IMR-90 (cell line): ENCODE measurements at regions not wholly inside any gene's neighbourhood (a gene's known extent, or its start where the extent isn't known, plus 50 kb on each side); places are given as distances from the start of the nearest gene placed in this dataset.
"Not testable (repeated sequence)": the region's sequence is repeated elsewhere in the genome, so short reads cannot be mapped to it uniquely, and the experiment has no call there.

Experiments used
- BHLHE40 ChIP-seq: fragments of 150-350 bp; IDR thresholded peaks from 2 replicates; pipeline ENCODE4 v1.6.1; 2016; ENCODE audit warnings: mild to moderate bottlenecking, low read depth, low read length
- CEBPB ChIP-seq: IDR thresholded peaks from 2 replicates; pipeline ENCODE4 v1.6.1; 2012; ENCODE audit warnings: low read depth, low read length, improper control_type of control experiment
- CTCF ChIP-seq: conservative IDR thresholded peaks from 2 replicates; pipeline ENCODE4 v1.5.1; 2012; ENCODE audit warnings: mild to moderate bottlenecking, low read depth, low read length, improper control_type of control experiment
- FOS ChIP-seq: fragments of 150-350 bp; IDR thresholded peaks from 2 replicates; pipeline ENCODE4 v1.6.1; 2016; ENCODE audit warnings: low read depth, low read length
- MAFK ChIP-seq: IDR thresholded peaks from 2 replicates; pipeline ENCODE4 v1.6.1; 2012; ENCODE audit warnings: low read depth, low read length, improper control_type of control experiment
- MXI1 ChIP-seq: IDR thresholded peaks from 2 replicates; pipeline ENCODE4 v1.6.1; 2012; ENCODE audit warnings: low read depth, mild to moderate bottlenecking, low read length, moderate library complexity, borderline replicate concordance
- NFE2L2 ChIP-seq: fragments of 150-350 bp; IDR thresholded peaks from 2 replicates; pipeline ENCODE4 v1.6.1; 2016; ENCODE audit warnings: low read depth, mild to moderate bottlenecking, low read length
- POLR2A ChIP-seq: IDR thresholded peaks from 2 replicates; pipeline ENCODE4 v1.6.1; 2012; ENCODE audit warnings: mild to moderate bottlenecking, low read depth, low read length
- RAD21 ChIP-seq: IDR thresholded peaks from 2 replicates; pipeline ENCODE4 v1.6.1; 2012; ENCODE audit warnings: low read length, improper control_type of control experiment
- RCOR1 ChIP-seq: IDR thresholded peaks from 2 replicates; pipeline ENCODE4 v1.6.1; 2012; ENCODE audit warnings: mild to moderate bottlenecking, low read length, improper control_type of control experiment; ENCODE audit not compliant: insufficient replicate concordance
- RFX5 ChIP-seq: IDR thresholded peaks from 2 replicates; pipeline ENCODE4 v1.8.0; 2012; ENCODE audit warnings: low read depth, mild to moderate bottlenecking, low read length, moderate library complexity
- SMC3 ChIP-seq: fragments of 150-350 bp; IDR thresholded peaks from 2 replicates; pipeline ENCODE4 v1.6.1; 2016; ENCODE audit warnings: low read depth, mild to moderate bottlenecking, antibody characterized with exemption, low read length, moderate library complexity
- USF2 ChIP-seq: fragments of 150-350 bp; IDR thresholded peaks from 2 replicates; pipeline ENCODE4 v1.6.1; 2017; ENCODE audit warnings: mild to moderate bottlenecking, antibody characterized with exemption, low read length, low read depth

- TF ChIP-seq CTCF, POLR2A, MXI1, USF2, SMC3, MAFK, BHLHE40, RCOR1, RFX5, CEBPB, RAD21, FOS, NFE2L2: not testable (repeated sequence)
These were observed 136.8 kb upstream of the CCZ1B start for GRCh38 chr7:6962871-6963270.
